KMS-11 (cell line): ENCODE measurements at regions not wholly inside any gene's neighbourhood (a gene's known extent, or its start where the extent isn't known, plus 50 kb on each side); places are given as distances from the start of the nearest gene placed in this dataset.

Source experiments
- H2AFZ ChIP-seq: fragments of 200-600 bp; sonication (generic); 2 replicates; pipeline ENCODE4 v1.6.1; 2016; ENCODE audit warnings: antibody characterized with exemption, mixed run types, low read depth
- H3K27ac ChIP-seq: fragments of 200-600 bp; sonication (generic); 2 replicates; pipeline ENCODE4 v1.6.1; 2016; ENCODE audit warnings: mild to moderate bottlenecking, mixed run types
- H3K27me3 ChIP-seq: fragments of 200-600 bp; sonication (generic); 2 replicates; pipeline ENCODE4 v1.6.1; 2017; ENCODE audit warnings: mild to moderate bottlenecking, low read depth, mixed run types, moderate library complexity; ENCODE audit not compliant: insufficient read depth
- H3K36me3 ChIP-seq: fragments of 200-600 bp; sonication (generic); 2 replicates; pipeline ENCODE4 v1.6.1; 2017; ENCODE audit warnings: mild to moderate bottlenecking, mixed run types; ENCODE audit not compliant: insufficient read depth
- H3K4me1 ChIP-seq: fragments of 200-600 bp; sonication (generic); 2 replicates; pipeline ENCODE4 v1.6.1; 2016; ENCODE audit warnings: mild to moderate bottlenecking, low read depth, mixed run types; ENCODE audit not compliant: poor library complexity, severe bottlenecking
- H3K4me2 ChIP-seq: fragments of 200-600 bp; sonication (generic); 2 replicates; pipeline ENCODE4 v1.7.0; 2016; ENCODE audit warnings: mild to moderate bottlenecking, mixed run types
- H3K4me3 ChIP-seq: fragments of 200-600 bp; sonication (generic); IDR thresholded peaks from 2 replicates; pipeline ENCODE4 v1.6.1; 2017; ENCODE audit warnings: low read depth, low read length, mixed read lengths; ENCODE audit not compliant: insufficient read depth
- H3K79me2 ChIP-seq: fragments of 200-600 bp; sonication (generic); 2 replicates; pipeline ENCODE4 v1.6.1; 2016; ENCODE audit warnings: low read depth, mixed run types; ENCODE audit not compliant: insufficient read depth
- H3K9ac ChIP-seq: fragments of 200-600 bp; sonication (generic); 2 replicates; pipeline ENCODE4 v1.6.1; 2016; ENCODE audit warnings: mild to moderate bottlenecking, mixed run types
- H4K20me1 ChIP-seq: fragments of 200-600 bp; sonication (generic); 2 replicates; pipeline ENCODE4 v1.6.1; 2016; ENCODE audit warnings: mild to moderate bottlenecking, mixed run types; ENCODE audit not compliant: insufficient read depth
- TF ChIP-seq, protein P1 (sequence below): fragments of 200-600 bp; sonication (generic); conservative IDR thresholded peaks from 2 replicates; pipeline ENCODE4 v1.6.1; 2017; ENCODE audit warnings: low read depth, mild to moderate bottlenecking, antibody characterized with exemption, low read length, moderate library complexity, mixed read lengths

DNA sequence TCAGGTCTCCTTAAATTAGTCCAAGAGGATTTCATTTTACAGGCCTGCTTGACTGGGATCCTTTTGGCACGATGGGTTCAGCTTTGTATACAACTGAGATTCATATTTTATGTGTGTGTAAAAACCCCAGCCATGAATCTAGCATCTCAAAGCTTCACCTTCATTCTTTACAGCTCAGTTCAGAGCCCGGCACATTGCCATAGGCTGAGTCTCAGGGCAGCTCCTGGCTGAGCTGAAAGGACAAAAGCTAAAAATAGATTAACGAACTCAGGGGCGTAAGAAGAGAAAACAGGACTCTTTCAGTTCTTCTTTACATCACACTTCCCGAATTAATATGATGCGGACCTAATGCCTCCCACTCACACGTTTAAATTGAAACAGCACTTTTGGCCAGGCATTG, 262.8 kb upstream of the PBX1 start:
- H4K20me1 ChIP-seq: no peaks in the 10 kb centered on the region

DNA sequence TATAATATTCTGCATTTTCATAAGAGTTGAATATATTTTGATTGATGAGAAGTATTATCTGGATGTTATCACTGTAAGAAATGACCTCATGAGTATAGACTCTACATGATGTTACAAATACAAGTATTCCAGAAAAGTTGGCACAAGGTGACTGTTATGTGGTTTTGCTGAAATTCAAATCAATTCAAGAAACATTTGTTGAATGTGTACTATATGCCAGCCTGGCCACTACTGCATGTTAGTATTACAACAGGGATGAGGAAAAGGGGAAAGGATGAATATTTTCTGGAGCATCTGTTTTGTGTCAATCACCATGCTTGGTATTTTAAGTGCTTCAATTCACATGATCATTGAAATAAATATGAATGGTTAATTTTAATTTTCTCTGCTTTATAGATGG, 250.9 kb upstream of the PBX1 start:
- Histone ChIP-seq H3K27ac (no peak overlapping the region), H4K20me1 (no peaks in the 10 kb centered on the region), H3K4me2 (no peak overlapping the region), H3K4me1 (no peaks in the 10 kb centered on the region), H2AFZ (no peak overlapping the region), H3K27me3 (no peaks in the 10 kb centered on the region), H3K36me3 (no peaks in the 10 kb centered on the region), H3K4me3 (no peak overlapping the region), H3K9ac (no peak overlapping the region), H3K79me2 (no peaks in the 10 kb centered on the region)
- TF ChIP-seq, protein P1, sequence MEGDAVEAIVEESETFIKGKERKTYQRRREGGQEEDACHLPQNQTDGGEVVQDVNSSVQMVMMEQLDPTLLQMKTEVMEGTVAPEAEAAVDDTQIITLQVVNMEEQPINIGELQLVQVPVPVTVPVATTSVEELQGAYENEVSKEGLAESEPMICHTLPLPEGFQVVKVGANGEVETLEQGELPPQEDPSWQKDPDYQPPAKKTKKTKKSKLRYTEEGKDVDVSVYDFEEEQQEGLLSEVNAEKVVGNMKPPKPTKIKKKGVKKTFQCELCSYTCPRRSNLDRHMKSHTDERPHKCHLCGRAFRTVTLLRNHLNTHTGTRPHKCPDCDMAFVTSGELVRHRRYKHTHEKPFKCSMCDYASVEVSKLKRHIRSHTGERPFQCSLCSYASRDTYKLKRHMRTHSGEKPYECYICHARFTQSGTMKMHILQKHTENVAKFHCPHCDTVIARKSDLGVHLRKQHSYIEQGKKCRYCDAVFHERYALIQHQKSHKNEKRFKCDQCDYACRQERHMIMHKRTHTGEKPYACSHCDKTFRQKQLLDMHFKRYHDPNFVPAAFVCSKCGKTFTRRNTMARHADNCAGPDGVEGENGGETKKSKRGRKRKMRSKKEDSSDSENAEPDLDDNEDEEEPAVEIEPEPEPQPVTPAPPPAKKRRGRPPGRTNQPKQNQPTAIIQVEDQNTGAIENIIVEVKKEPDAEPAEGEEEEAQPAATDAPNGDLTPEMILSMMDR: no peak

More for the DNA sequence above, 262.8 kb upstream of the PBX1 start:
- H2AFZ ChIP-seq: no peak overlapping the region
- no peaks in the 10 kb centered on the region for H3K4me1 ChIP-seq
- no peaks in the 10 kb centered on the region for H3K36me3 ChIP-seq
- no peak overlapping the region for H3K4me2 ChIP-seq
- H3K4me3 ChIP-seq: no peak overlapping the region
- no peak overlapping the region for H3K27ac ChIP-seq
- no peaks in the 10 kb centered on the region for H3K27me3 ChIP-seq
- TF ChIP-seq, protein P1: no peak
- no peak overlapping the region for H3K9ac ChIP-seq
- no peaks in the 10 kb centered on the region for H3K79me2 ChIP-seq

DNA sequence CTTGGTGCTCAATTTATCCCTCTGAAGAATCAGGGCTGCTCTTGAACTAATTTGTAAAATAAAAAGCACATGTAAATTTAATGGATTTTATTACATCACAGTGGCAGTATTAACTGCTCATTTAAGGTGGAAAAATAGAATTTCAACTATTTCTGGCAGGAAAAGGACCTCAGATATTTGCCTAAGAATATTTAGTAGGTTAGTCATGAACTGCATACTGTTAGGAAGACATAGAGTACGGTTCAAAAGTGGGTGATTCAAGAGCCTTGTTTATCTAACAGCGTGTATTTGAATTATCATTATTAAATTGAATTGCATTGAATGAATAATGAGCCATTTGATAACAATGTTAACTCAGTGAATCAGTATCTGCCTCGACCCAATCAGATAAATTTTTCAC, 248.8 kb upstream of the PBX1 start:
- Histone ChIP-seq H3K27me3 (no peaks in the 10 kb centered on the region), H3K27ac (no peak overlapping the region), H3K4me1 (no peaks in the 10 kb centered on the region), H3K4me2 (no peak overlapping the region), H3K4me3 (no peak overlapping the region), H2AFZ (no peak overlapping the region), H4K20me1 (no peaks in the 10 kb centered on the region), H3K79me2 (no peaks in the 10 kb centered on the region), H3K9ac (no peak overlapping the region), H3K36me3 (no peaks in the 10 kb centered on the region)
- TF ChIP-seq, protein P1: no peak

DNA sequence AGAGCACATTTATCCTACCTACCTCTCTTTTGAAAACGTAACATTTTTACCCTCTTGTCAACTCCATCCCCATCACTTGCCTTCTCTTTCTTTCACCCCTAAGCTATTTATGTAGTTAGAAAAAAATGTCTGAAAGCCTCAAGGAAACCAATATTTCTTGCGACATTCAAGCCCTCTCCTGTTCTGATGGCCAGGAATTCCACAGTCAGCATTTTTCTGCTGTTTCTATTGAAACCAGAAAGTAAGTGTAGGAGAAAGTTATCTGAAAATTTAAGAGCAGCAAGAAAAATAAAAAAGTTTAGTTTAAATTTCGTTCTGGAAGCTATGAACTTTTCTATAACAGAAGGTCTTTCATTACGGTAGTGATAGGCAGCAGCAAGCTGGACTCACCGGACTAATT, 247.6 kb upstream of the PBX1 start:
- H3K36me3 ChIP-seq: no peaks in the 10 kb centered on the region

More for the DNA sequence above, 247.6 kb upstream of the PBX1 start:
- H3K9ac ChIP-seq: no peak overlapping the region
- no peaks in the 10 kb centered on the region for H3K27me3 ChIP-seq
- H3K4me1 ChIP-seq: no peaks in the 10 kb centered on the region
- H3K79me2 ChIP-seq: no peaks in the 10 kb centered on the region
- no peak overlapping the region for H2AFZ ChIP-seq
- no peak overlapping the region for H3K4me2 ChIP-seq
- H4K20me1 ChIP-seq: no peaks in the 10 kb centered on the region
- no peak overlapping the region for H3K4me3 ChIP-seq
- TF ChIP-seq, protein P1: no peak
- H3K27ac ChIP-seq: no peak overlapping the region
